22Rv1 (cell line): ENCODE measurements at regions not wholly inside any gene's neighbourhood (a gene's known extent, or its start where the extent isn't known, plus 50 kb on each side); places are given as distances from the start of the nearest gene placed in this dataset.

ENCODE experiments used
- CTCF ChIP-seq: fragments of 450-650 bp; IDR thresholded peaks from 2 replicates; pipeline ENCODE4 v1.5.1; 2017; ENCODE audit warnings: mild to moderate bottlenecking
- ZFX ChIP-seq: fragments of 450-650 bp; IDR thresholded peaks from 2 replicates; pipeline ENCODE4 v1.6.1; 2017; ENCODE audit warnings: antibody characterized with exemption, borderline replicate concordance

- TF ChIP-seq CTCF (no peak), ZFX (no peak)
Observed at GRCh38 chr1:199776768-199777497, 250.6 kb upstream of the NR5A2 start.
